ENCODE measurements at regions not wholly inside any gene's neighbourhood (a gene's known extent, or its start where the extent isn't known, plus 50 kb on each side); places are given as distances from the start of the nearest gene placed in this dataset.

GRCh38 chr12:131357920-131358319 is 353.0 kb upstream of the SFSWAP start:
- 17 to 37% (median 35%) methylated on average over 3 of the region's 3 CpGs for WGBS, 4 donors
- no peaks in the 10 kb centered on the region for H3K4me1 ChIP-seq
- TF ChIP-seq POLR2A (IDR thresholded peaks at IDR 0.05): no peak
- TF ChIP-seq CTCF (IDR thresholded peaks at IDR 0.05): no peak
- no peak for DNase-seq
- H3K9me3 ChIP-seq: peaks cover 0 to 6% (median 0%) of the 10 kb centered on the region in 12 donors
- no peaks in the 10 kb centered on the region for H3K36me3 ChIP-seq
- ATAC-seq: no peak
- intact Hi-C loops (cut with DNase I): no loop called here
- H3K4me3 ChIP-seq: no peak overlapping the region
- no peak overlapping the region for H3K27ac ChIP-seq
- H3K27me3 ChIP-seq: peaks cover 0 to 9% (median 0%) of the 10 kb centered on the region in 9 donors

- peaks cover 0 to 6% (median 0%) of the 10 kb centered on the region in 12 donors for H3K9me3 ChIP-seq
- H3K36me3 ChIP-seq: no peaks in the 10 kb centered on the region
- DNase-seq (no peak), ATAC-seq (no peak)
- 74 to 80% (median 76%) methylated on average over 12 of the region's 12 CpGs for WGBS, 4 donors
- TF ChIP-seq POLR2A (IDR thresholded peaks at IDR 0.05) (no peak), CTCF (IDR thresholded peaks at IDR 0.05) (no peak)
- intact Hi-C loops (cut with DNase I): no loop called here
- no peak overlapping the region for H3K4me3 ChIP-seq
- H3K4me1 ChIP-seq: no peaks in the 10 kb centered on the region
- H3K27ac ChIP-seq: no peak overlapping the region
- peaks cover 0 to 9% (median 0%) of the 10 kb centered on the region in 9 donors for H3K27me3 ChIP-seq
Measured at GRCh38 chr12:131362291-131363211, 348.3 kb upstream of the SFSWAP start.

- ATAC-seq (no peak), DNase-seq (peak in 1 of 5 donors; percentile 20)
- H3K9me3 ChIP-seq: peaks cover 0 to 6% (median 0%) of the 10 kb centered on the region in 12 donors
- H3K27ac ChIP-seq: no peak overlapping the region
- H3K36me3 ChIP-seq: no peaks in the 10 kb centered on the region
- 78 to 87% (median 84%) methylated on average over 7 of the region's 7 CpGs for WGBS, 4 donors
- H3K27me3 ChIP-seq: peaks cover 0 to 9% (median 0%) of the 10 kb centered on the region in 9 donors
- TF ChIP-seq CTCF (IDR thresholded peaks at IDR 0.05) (no peak), POLR2A (IDR thresholded peaks at IDR 0.05) (no peak)
- H3K4me3 ChIP-seq: no peak overlapping the region
- intact Hi-C loops (cut with DNase I): no loop called here
- no peaks in the 10 kb centered on the region for H3K4me1 ChIP-seq
Measured at GRCh38 chr12:131363393-131363792, 347.5 kb upstream of the SFSWAP start.

- peak in 1 of 5 donors; percentile 30 for DNase-seq
- ATAC-seq: no peak
- Histone ChIP-seq H3K27me3 (peaks cover 0 to 15% (median 0%) of the 10 kb centered on the region in 9 donors), H3K27ac (no peak overlapping the region), H3K9me3 (peaks cover 0 to 6% (median 0%) of the 10 kb centered on the region in 12 donors), H3K4me1 (no peaks in the 10 kb centered on the region), H3K36me3 (no peaks in the 10 kb centered on the region), H3K4me3 (no peak overlapping the region)
- TF ChIP-seq CTCF (IDR thresholded peaks at IDR 0.05) (no peak), POLR2A (IDR thresholded peaks at IDR 0.05) (no peak)
- WGBS, 4 donors: 55 to 73% (median 62%) methylated on average over 13 to 14 of the region's 14 CpGs
- intact Hi-C loops (cut with DNase I): no loop called here
Measured at GRCh38 chr12:131363841-131364495, 346.9 kb upstream of the SFSWAP start.
